MV-4-11 (cell line): ENCODE measurements at regions not wholly inside any gene's neighbourhood (a gene's known extent, or its start where the extent isn't known, plus 50 kb on each side); places are given as distances from the start of the nearest gene placed in this dataset.

ENCODE experiments used
- DNase-seq: peaks from one replicate; lab custom pipeline; 2025; lab: John Stamatoyannopoulos, UW

- DNase-seq = no peak
Measured at GRCh38 chr16:54511222-54511731, 224.7 kb upstream of the IRX3 start.

- no peak for DNase-seq
Measured at GRCh38 chr16:54510685-54511221, 224.2 kb upstream of the IRX3 start.

- DNase-seq = no peak
Measured at GRCh38 chr16:54509456-54509855, 222.9 kb upstream of the IRX3 start.

GRCh38 chr16:54508351-54508750 is 221.8 kb upstream of the IRX3 start:
- no peak for DNase-seq

GRCh38 chr16:54506741-54507500 is 220.3 kb upstream of the IRX3 start:
- DNase-seq = no peak

DNA sequence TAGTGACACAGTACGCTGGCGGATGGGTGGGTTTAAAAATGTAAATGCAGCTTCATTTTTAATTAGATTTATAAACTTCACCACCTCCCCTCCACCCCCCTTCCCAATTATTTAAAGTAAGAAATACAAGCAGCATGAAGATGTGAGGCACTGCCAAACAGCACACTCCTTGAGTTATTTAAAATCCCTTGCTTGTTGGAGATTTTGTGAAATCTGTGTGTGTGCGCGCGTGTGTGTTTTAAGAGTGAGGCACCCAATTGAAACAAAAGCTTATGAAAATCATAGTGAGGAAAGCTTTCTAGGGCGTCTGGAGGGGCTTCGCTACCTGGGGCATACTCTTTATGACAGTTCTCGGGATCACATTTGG is 219.6 kb upstream of the IRX3 start:
- DNase-seq = no peak

- DNase-seq = no peak
Measured at GRCh38 chr16:54505549-54506213, 219.1 kb upstream of the IRX3 start.

DNA sequence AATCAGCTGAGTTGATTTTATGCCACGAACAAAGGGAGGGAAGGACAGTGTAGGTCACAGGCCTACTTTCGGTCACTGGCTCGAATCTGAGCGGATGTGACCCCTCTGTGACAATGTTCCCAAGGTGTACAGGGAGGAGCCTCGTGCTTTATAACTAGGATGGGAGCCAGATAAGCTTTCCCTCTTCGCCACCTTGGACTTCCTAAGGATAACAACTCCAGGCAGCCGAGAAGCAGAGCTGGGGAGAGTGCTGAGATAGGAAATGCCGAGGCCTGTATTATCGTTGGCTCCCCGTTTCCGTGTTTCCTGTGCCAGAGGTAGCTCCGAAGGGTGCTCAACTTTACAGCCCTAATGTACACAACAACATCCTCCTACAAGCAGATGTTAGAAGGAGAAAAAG is 217.8 kb upstream of the IRX3 start:
- no peak for DNase-seq

DNA sequence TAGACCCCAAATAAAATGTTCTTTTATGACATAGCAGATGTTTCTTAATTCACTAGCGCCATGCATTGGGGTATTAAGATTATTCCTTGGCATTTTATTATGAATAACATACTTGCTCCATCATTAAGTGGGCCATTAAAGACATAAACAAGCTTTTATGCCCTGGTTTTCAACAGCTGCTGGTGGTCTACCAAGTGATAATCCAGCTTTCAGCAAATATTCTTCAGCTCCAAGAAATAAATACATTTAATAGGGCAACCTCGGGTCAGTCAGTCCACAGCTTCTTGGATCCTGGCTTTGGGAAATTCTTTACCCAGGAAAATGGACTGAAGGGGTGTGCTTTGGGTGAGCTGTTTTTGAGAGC is 217.3 kb upstream of the IRX3 start:
- no peak for DNase-seq

- DNase-seq = no peak
Measured at GRCh38 chr16:54503011-54503855, 216.6 kb upstream of the IRX3 start.

GRCh38 chr16:54501797-54502196 is 215.2 kb upstream of the IRX3 start:
- DNase-seq = no peak

DNA sequence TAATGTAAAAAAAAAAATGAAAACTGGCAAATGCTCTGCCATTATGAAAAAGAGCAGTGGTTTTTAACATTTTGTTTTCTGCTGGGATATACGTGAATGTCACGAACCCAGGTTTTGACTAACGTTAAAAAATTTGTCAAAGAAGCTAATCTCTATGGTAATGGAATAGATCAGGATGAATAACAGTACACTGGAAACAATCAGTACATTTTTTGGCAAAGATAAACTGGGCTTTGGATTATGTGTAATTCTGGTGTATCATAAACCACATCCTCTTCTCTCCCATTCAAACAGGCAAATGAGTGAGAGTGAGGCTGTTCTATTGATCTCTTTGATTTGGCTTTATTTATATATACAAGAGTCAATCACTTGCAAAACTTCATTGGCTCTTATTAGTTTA is 207.0 kb upstream of the IRX3 start:
- no peak for DNase-seq

DNA sequence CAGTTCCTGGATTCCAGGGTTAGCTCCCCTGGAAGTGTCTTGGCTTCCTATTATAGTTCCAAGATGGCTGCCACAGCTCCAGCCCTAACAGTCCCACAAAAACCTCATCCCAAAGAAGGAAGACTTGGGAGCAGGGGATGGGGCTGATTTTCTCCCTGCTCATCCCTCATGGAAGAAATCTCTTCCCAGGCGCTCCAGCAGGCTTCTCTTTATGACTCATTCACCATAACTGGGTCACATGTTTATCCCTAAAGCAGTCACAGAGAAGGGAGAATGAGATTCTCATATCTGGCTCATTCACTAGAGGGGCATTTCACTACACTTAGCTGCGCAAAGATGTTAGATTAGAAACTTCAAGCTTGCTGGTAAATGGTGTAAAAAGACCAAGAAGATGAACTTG is 206.5 kb upstream of the IRX3 start:
- no peak for DNase-seq

DNA sequence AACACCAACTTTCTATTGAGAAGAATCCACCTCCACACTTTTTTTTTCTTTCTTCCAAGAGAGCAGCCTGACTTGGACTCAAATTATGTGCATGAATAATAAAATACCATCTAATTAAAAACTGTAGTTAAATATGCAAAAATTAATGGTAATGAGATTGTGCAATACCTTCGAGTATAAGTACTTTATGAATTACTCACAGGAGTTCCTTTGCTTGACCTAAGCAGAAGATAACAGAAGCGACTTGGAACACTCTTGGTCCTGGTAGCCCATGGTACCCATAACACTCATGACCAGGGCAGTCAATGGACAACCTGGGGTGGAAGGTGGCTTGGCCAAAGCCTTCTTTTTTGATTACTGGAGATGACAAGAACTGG is 203.5 kb upstream of the IRX3 start:
- no peak for DNase-seq

DNA sequence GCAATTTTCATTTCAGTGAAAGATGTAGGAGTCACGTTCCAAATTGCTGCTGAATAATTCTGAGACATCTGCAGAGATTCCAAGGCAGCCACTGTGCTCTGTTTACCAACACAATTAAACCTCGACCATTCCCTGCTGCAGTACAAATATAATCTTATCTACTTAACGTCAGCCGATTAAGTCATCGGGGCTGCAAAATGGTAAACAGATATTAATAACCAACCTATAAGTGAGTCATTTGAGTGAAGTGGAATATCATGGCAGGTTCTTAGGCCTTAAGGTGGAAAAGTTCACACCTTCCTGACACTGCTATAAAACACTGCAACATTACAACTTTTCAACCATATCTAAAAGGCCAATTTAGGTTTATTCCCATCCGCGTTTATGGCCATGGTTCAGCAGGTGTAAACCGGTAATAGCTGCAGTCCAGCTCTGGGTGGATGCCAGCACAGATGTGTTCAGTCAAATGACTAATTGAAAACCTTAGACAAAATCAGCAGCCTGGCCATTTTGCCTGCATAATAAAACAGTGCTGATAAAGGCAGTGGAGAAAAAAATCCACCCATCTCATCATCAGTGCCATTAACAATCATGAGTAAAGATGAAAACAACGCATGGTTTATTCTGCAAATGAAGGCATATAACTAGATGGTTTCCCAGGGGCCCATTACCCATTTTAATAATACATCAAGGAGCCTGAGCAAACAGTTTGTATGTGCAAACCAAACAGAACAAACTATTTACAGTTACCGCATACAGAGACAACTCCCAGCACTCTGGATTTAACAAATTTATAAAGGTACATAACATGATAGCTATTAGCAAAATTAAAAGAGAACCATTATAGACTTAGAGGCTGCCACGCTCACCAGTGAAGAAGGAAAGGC is 202.9 kb upstream of the IRX3 start:
- DNase-seq = no peak

GRCh38 chr16:54488729-54489128 is 202.1 kb upstream of the IRX3 start:
- no peak for DNase-seq

DNA sequence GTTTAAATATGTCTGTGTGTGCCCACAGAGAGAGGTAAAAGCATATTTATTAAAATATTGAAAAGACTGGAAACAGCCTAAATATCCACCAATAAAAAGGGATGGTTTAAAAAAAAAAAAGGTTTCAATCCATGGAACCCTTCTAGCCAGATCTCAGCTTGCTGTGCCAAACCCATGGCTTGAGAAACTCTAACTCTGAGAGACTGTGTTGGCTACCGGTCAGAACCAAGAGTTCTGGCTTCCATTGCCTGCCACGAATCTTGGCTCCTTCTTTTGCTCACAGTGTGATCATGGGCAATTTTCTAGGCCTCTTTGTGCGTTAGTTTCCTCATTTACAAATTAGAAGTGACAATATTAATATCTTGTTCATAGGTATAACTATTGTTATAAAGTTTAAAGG is 201.3 kb upstream of the IRX3 start:
- no peak for DNase-seq

- no peak for DNase-seq
Measured at GRCh38 chr16:54484700-54485099, 198.1 kb upstream of the IRX3 start.

DNA sequence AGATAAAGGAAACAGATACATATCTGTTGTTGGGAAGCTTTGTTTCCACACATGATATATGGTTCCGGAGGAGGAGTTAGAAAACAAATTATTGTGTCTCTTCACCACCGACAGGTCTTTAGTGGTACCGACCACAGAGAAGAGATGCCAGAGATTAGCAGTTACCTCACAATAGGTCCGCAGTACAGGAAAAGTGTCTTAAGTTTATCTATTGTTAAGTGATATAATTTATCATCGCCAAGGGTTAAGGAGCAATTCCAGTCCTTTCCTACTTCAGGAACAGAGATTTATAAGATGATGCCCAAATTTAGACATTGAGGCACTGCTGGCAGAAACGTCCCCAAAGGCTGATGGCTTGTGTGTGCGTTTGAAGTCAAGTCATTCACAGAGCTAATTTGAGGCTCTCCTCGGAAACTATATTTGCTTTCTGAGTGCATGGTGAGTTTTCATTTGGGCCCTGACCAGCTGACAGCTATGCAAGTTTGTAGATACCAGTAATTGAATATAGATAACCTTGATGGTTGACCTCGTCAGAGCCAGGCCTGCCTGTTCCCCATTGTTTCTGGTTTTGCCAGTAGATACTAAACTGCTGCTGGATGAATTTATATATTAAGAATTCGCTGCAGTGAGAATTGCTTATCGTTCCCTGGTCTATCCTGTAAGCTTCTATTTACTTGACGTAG is 196.4 kb upstream of the IRX3 start:
- DNase-seq = no peak

DNA sequence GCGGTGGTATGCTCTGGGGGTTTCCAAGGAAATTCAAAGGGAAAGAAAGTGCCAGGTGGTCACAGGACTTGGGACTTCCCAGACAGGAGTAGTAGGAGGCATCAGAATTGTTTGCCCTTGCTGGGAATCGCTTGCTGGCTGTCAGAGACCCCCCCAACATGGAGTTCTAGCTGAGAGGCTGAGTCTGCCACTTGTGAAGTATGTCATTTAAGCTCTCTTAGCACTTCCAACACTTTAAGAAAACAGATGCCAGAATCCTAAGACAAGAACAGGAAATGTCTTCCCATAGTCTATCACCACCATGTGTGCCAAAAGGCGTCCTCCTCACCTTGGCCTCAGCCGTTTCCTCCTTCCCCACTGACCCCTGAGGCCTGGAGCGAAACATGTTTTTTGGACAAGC is 193.8 kb upstream of the IRX3 start:
- DNase-seq = no peak

- no peak for DNase-seq
Measured at GRCh38 chr16:54479546-54479945, 193.0 kb upstream of the IRX3 start.
